Osteocyte (in vitro differentiated cells): ENCODE measurements at regions not wholly inside any gene's neighbourhood (a gene's known extent, or its start where the extent isn't known, plus 50 kb on each side); places are given as distances from the start of the nearest gene placed in this dataset.

Experiments used
- DNase-seq: peaks from one replicate; pipeline ENCODE4 v3.0.0; 2021; ENCODE audit warnings: mixed read lengths; ENCODE audit not compliant: unreplicated experiment; ENCODE audit errors: extremely low spot score
- H3K27ac Mint-ChIP-seq: one replicate; pipeline ENCODE4 v1.8.0; 2021; ENCODE audit warnings: mild to moderate bottlenecking, mixed read lengths; ENCODE audit not compliant: unreplicated experiment
- H3K27me3 Mint-ChIP-seq: one replicate; pipeline ENCODE4 v1.8.0; 2021; ENCODE audit warnings: mixed read lengths; ENCODE audit not compliant: unreplicated experiment
- H3K36me3 Mint-ChIP-seq: one replicate; pipeline ENCODE4 v1.8.0; 2021; ENCODE audit warnings: mixed read lengths; ENCODE audit not compliant: unreplicated experiment
- H3K4me1 Mint-ChIP-seq: one replicate; pipeline ENCODE4 v1.8.0; 2021; ENCODE audit warnings: mixed read lengths; ENCODE audit not compliant: unreplicated experiment
- H3K4me3 Mint-ChIP-seq: one replicate; pipeline ENCODE4 v1.8.0; 2021; ENCODE audit warnings: mild to moderate bottlenecking, moderate library complexity, mixed read lengths; ENCODE audit not compliant: unreplicated experiment
- H3K9me3 Mint-ChIP-seq: one replicate; pipeline ENCODE4 v1.8.0; 2021; ENCODE audit warnings: mixed read lengths; ENCODE audit not compliant: unreplicated experiment
- CTCF ChIP-seq: fragments of 200-600 bp; sonication (generic); IDR thresholded peaks from 2 replicates; pipeline ENCODE4 v1.5.0; 2021; ENCODE audit warnings: antibody characterized with exemption, mild to moderate bottlenecking, moderate library complexity

- no peak for DNase-seq
These were observed 101.4 kb downstream of the LHX9 start for GRCh38 chr1:198018529-198018928.

GRCh38 chr1:198019126-198019525 is 102.0 kb downstream of the LHX9 start:
- H3K9me3 Mint-ChIP-seq, result no peaks in the 10 kb centered on the region
- no peaks in the 10 kb centered on the region for H3K27me3 Mint-ChIP-seq
- no peaks in the 10 kb centered on the region for H3K36me3 Mint-ChIP-seq
- TF ChIP-seq CTCF, result no peak
- DNase-seq, result no peak
- H3K4me1 Mint-ChIP-seq, result peaks cover 7% of the 10 kb centered on the region
- no peak overlapping the region for H3K4me3 Mint-ChIP-seq
- no peak overlapping the region for H3K27ac Mint-ChIP-seq

More at GRCh38 chr1:198018529-198018928, 101.4 kb downstream of the LHX9 start:
- Mint-ChIP-seq H3K27ac (peak overlapping the region; percentile 8), H3K36me3 (no peaks in the 10 kb centered on the region), H3K27me3 (no peaks in the 10 kb centered on the region), H3K4me1 (peaks cover 7% of the 10 kb centered on the region), H3K4me3 (no peak overlapping the region), H3K9me3 (no peaks in the 10 kb centered on the region)
- TF ChIP-seq CTCF, result no peak

GRCh38 chr1:198024336-198024735 is 107.2 kb downstream of the LHX9 start:
- DNase-seq, result no peak
- no peaks in the 10 kb centered on the region for H3K36me3 Mint-ChIP-seq
- H3K9me3 Mint-ChIP-seq, result no peaks in the 10 kb centered on the region
- H3K27me3 Mint-ChIP-seq, result no peaks in the 10 kb centered on the region
- no peak overlapping the region for H3K4me3 Mint-ChIP-seq
- no peak for TF ChIP-seq CTCF
- no peak overlapping the region for H3K27ac Mint-ChIP-seq
- H3K4me1 Mint-ChIP-seq, result no peaks in the 10 kb centered on the region

- no peak overlapping the region for H3K27ac Mint-ChIP-seq
- TF ChIP-seq CTCF, result no peak
- no peak for DNase-seq
- no peaks in the 10 kb centered on the region for H3K27me3 Mint-ChIP-seq
- no peaks in the 10 kb centered on the region for H3K36me3 Mint-ChIP-seq
- H3K4me1 Mint-ChIP-seq, result no peaks in the 10 kb centered on the region
- H3K4me3 Mint-ChIP-seq, result no peak overlapping the region
- H3K9me3 Mint-ChIP-seq, result no peaks in the 10 kb centered on the region
These were observed 107.6 kb downstream of the LHX9 start for GRCh38 chr1:198024782-198025181.

DNA sequence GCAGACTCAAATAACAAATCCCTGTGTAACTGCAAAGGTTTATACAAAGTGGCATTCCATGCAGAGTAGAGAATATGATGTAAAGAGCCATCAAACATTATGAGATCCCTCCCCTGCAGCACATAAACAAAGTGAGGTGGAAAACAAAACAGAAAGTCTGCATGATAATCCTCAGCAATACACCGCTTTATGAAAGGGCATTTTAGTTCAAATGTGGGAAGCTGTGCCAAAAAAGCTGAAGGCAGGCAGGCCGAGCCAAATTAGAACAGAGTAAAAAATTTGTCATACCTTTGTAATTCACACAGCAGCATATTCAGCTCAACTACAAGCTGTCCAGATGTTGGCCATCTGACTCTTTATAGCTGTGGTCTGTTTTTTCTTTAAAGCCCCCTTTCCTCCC is 113.5 kb downstream of the LHX9 start:
- DNase-seq, result no peak
- TF ChIP-seq CTCF, result no peak
- H3K27ac Mint-ChIP-seq, result no peak overlapping the region
- no peaks in the 10 kb centered on the region for H3K36me3 Mint-ChIP-seq
- H3K4me1 Mint-ChIP-seq, result peaks cover 6% of the 10 kb centered on the region
- H3K9me3 Mint-ChIP-seq, result no peaks in the 10 kb centered on the region
- no peaks in the 10 kb centered on the region for H3K27me3 Mint-ChIP-seq
- H3K4me3 Mint-ChIP-seq, result no peak overlapping the region
